ENCODE measurements at regions not wholly inside any gene's neighbourhood (a gene's known extent, or its start where the extent isn't known, plus 50 kb on each side); places are given as distances from the start of the nearest gene placed in this dataset.

GRCh38 chr5:118529361-118530144 is 458.8 kb downstream of the DTWD2 start:
- TF ChIP-seq, protein P1, sequence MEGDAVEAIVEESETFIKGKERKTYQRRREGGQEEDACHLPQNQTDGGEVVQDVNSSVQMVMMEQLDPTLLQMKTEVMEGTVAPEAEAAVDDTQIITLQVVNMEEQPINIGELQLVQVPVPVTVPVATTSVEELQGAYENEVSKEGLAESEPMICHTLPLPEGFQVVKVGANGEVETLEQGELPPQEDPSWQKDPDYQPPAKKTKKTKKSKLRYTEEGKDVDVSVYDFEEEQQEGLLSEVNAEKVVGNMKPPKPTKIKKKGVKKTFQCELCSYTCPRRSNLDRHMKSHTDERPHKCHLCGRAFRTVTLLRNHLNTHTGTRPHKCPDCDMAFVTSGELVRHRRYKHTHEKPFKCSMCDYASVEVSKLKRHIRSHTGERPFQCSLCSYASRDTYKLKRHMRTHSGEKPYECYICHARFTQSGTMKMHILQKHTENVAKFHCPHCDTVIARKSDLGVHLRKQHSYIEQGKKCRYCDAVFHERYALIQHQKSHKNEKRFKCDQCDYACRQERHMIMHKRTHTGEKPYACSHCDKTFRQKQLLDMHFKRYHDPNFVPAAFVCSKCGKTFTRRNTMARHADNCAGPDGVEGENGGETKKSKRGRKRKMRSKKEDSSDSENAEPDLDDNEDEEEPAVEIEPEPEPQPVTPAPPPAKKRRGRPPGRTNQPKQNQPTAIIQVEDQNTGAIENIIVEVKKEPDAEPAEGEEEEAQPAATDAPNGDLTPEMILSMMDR (IDR thresholded peaks at IDR 0.05; ENCODE audit: low read depth, low read length, poor library complexity, severe bottlenecking): no peak
- TF ChIP-seq EZH2phosphoT487 (IDR thresholded peaks at IDR 0.05; ENCODE audit: borderline replicate concordance, low read length): no peak
